Small intestine (tissue), 7 donors: ENCODE measurements at regions not wholly inside any gene's neighbourhood (a gene's known extent, or its start where the extent isn't known, plus 50 kb on each side); places are given as distances from the start of the nearest gene placed in this dataset.
"Not testable (repeated sequence)": the region's sequence is repeated elsewhere in the genome, so short reads cannot be mapped to it uniquely, and the experiment has no call there.

ENCODE experiments used
- DNase-seq, 2 donors: peaks; one replicate each; pipeline versions ENCODE4 v3.0.0 to v3.0.0-alpha.2; 2013
- FAIRE-seq: peaks from 2 replicates; lab custom pipeline; 2012; peaks lifted over from hg19 to GRCh38; lab: Jason Lieb, UNC
- H3K27ac ChIP-seq, 3 donors: one replicate each; pipeline ENCODE4 v1.5.1; 2013; ENCODE audit warnings: low read length in 2 of 3, mild to moderate bottlenecking in 2 of 3, control low read depth in 1 of 3, inconsistent platforms in 1 of 3, low read depth in 1 of 3, moderate library complexity in 1 of 3
- H3K27me3 ChIP-seq, 3 donors: one replicate each; pipeline ENCODE4 v1.6.1; 2013; ENCODE audit warnings: low read length in 3 of 3, inconsistent platforms in 1 of 3; ENCODE audit not compliant: control insufficient read depth in 3 of 3, insufficient read depth in 3 of 3
- H3K36me3 ChIP-seq, 3 donors: one replicate each; pipeline ENCODE4 v1.6.1; 2013; ENCODE audit warnings: low read length in 3 of 3, inconsistent platforms in 1 of 3, low read depth in 1 of 3, mild to moderate bottlenecking in 1 of 3, moderate library complexity in 1 of 3; ENCODE audit not compliant: control insufficient read depth in 3 of 3, insufficient read depth in 2 of 3
- H3K4me1 ChIP-seq, 3 donors: one replicate each; pipeline ENCODE4 v1.6.1; 2013; ENCODE audit warnings: low read length in 2 of 3, inconsistent platforms in 1 of 3, low read depth in 1 of 3, mild to moderate bottlenecking in 1 of 3, moderate library complexity in 1 of 3; ENCODE audit not compliant: control insufficient read depth in 3 of 3, insufficient read depth in 2 of 3
- H3K4me3 ChIP-seq, 3 donors: one replicate each; pipeline ENCODE4 v1.5.1; 2013; ENCODE audit warnings: low read length in 3 of 3, control low read depth in 1 of 3, inconsistent platforms in 1 of 3, low read depth in 1 of 3, mild to moderate bottlenecking in 1 of 3, moderate library complexity in 1 of 3
- H3K9me3 ChIP-seq, 2 donors: one replicate each; pipeline ENCODE4 v1.6.1; 2013; ENCODE audit warnings: low read depth in 1 of 2, low read length in 1 of 2; ENCODE audit not compliant: control insufficient read depth in 2 of 2, insufficient read depth in 1 of 2
- WGBS, 3 donors: extraction: QIAGEN DNeasy Blood & Tissue Kit; methylation state at CpG; one replicate each; pipeline ENCODE4 v1.1.7; 2013; 5-methylcytosine and 5-hydroxymethylcytosine counted together
- donor health status: healthy with polysubstance abuse.
- donor health status: control.
- donor health status: control.
- donor health status: Bipolar disorder and iron deficiency.
- donor health status: healthy.

DNA sequence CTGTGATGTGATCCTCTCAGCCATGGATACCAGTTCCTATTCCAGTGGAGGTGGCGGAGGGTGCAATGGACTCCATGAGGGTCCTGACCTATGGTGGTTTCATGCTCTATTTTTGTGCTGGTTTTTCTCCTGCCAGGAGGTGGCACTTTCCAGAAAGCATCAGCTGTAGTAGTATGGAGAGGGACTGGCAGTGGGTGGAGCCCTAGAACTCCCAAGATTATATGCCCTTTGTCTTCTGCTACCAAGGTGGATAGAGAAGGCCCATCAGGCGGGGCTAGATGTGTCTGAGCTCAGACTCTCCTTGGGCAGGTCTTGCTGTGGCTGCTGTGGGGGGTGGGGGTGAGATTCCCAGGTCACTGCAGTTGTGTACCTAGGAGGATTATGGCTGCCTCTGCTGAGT is 104.5 kb upstream of the S1PR3 start:
- H3K27ac ChIP-seq, H3K4me1 ChIP-seq, H3K4me3 ChIP-seq, H3K36me3 ChIP-seq, H3K27me3 ChIP-seq, H3K9me3 ChIP-seq, FAIRE-seq: not testable (repeated sequence)
- 35 to 51% (median 48%) methylated on average over 2 of the region's 2 CpGs for WGBS, 3 donors
- peak; percentile 26 to 30 for DNase-seq

DNA sequence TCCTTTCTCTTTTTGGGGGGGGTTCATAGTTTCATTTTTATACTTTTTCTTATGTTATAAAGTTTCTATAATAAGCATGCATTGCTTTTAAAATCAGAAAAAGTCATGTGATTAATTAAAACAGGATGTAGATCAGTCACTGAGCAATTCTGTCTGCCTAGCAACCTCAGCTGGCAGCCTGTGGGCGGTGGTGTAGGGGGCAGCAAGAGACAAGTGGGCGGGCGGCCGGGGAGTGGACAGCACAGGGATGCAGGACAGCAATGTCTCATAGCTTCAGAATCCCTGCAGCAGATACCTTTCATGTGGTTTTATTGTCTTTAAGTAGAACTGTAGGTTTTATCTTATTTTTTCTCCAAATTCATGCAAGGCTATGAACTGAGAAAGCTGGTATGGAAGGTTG is 101.9 kb upstream of the S1PR3 start:
- no peaks in the 10 kb centered on the region for H3K27me3 ChIP-seq
- H3K9me3 ChIP-seq: peaks cover 0 to 4% of the 10 kb centered on the region in 2 donors
- FAIRE-seq: no peak
- 87 to 90% (median 89%) methylated on average over 4 of the region's 4 CpGs for WGBS, 3 donors
- no peaks in the 10 kb centered on the region for H3K4me1 ChIP-seq
- no peak overlapping the region for H3K27ac ChIP-seq
- no peaks in the 10 kb centered on the region for H3K36me3 ChIP-seq
- DNase-seq: no peak
- no peak overlapping the region for H3K4me3 ChIP-seq

DNA sequence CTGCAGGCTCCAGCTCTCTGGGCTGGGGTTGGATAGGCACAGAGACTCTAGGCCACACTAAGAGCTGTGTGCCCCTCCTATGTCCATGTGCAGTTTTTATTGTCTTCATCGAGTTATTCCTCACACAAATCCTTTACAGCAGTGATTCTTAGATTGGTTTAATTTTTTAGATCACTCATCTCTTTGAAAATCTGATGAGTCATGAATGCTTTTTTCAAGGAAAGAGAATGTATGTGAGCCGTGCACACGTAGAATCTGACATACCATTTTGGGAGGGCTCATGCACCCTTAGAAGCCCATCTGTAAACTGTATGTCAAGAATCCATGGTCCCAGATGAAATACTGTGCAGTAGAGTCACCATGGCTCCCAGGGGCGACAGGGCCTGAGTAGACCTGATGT is 100.7 kb upstream of the S1PR3 start:
- WGBS, 3 donors: 83 to 93% (median 88%) methylated on average over 4 of the region's 4 CpGs
- no peaks in the 10 kb centered on the region for H3K27me3 ChIP-seq
- H3K9me3 ChIP-seq: peaks cover 0 to 4% of the 10 kb centered on the region in 2 donors
- H3K4me3 ChIP-seq: no peak overlapping the region
- H3K4me1 ChIP-seq: no peaks in the 10 kb centered on the region
- no peaks in the 10 kb centered on the region for H3K36me3 ChIP-seq
- no peak overlapping the region for H3K27ac ChIP-seq
- DNase-seq (no peak), FAIRE-seq (no peak)

DNA sequence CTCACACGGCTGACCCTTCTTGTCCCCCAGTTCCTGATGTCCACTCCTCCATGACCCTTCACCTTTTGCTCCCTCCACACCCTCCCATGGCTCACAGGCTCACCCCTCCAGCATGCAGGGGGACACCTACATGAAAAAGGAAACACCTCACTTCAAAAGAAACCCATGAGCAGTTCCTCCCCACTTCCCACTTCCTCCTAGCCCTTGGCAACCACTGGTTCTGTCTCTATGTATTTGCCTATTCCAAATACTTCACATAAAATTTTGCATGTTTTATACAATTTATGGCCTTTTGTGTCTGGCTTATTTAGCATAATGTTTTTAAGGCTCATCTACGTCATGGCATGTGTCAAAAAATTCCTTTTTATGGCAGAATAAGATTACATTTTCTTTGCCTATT is 100.2 kb upstream of the S1PR3 start:
- no peaks in the 10 kb centered on the region for H3K27me3 ChIP-seq
- H3K4me1 ChIP-seq: no peaks in the 10 kb centered on the region
- 76 to 84% (median 80%) methylated on average over 2 of the region's 2 CpGs for WGBS, 3 donors
- H3K9me3 ChIP-seq: peaks cover 0 to 4% of the 10 kb centered on the region in 2 donors
- no peak overlapping the region for H3K27ac ChIP-seq
- FAIRE-seq: no peak
- no peak overlapping the region for H3K4me3 ChIP-seq
- no peak for DNase-seq
- no peaks in the 10 kb centered on the region for H3K36me3 ChIP-seq

DNA sequence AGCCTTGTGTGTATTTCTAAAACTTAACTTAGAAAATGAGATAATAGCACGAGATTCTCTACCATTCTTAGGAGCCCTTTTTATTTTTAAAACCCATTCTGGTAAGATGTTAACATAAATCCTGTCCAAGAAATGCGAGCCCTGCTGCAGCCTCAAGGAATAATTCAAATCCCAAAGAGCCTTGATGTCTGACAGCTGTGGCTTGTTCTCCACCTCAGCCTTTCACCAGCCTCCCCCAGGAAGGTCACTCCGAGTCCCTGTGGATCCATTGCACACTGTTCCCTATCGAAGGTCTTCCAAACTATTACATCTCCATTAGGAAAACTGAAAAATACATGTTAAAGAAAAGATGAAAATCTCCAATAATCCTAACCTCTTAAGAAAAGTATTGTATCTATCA is 98.5 kb upstream of the S1PR3 start:
- Histone ChIP-seq H3K4me1 (no peaks in the 10 kb centered on the region), H3K9me3 (no peaks in the 10 kb centered on the region), H3K27me3 (no peaks in the 10 kb centered on the region), H3K27ac (no peak overlapping the region), H3K36me3 (no peaks in the 10 kb centered on the region), H3K4me3 (no peak overlapping the region)
- WGBS, 3 donors: 63 to 81% (median 77%) methylated on average over 4 of the region's 4 CpGs
- no peak for FAIRE-seq
- no peak for DNase-seq

DNA sequence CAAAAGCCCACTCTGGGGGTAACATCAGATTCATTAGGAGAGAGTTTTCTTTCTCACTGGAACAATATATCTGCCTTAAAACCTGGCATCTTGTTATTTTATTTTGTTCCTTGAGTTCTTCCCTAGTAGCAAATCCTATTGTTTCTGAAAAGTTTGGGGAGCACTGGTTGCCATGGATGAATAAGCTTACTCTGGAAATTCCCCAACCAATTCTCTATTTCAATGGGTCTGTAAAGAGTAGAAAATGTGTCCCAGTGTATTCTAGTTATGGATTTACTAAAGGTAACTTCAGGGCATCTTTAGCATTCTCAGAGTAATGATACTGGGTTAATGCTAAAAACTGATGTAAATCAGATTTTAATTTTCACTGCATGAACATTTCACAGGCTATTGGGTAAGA is 94.2 kb upstream of the S1PR3 start:
- Histone ChIP-seq H3K27me3 (no peaks in the 10 kb centered on the region), H3K9me3 (no peaks in the 10 kb centered on the region), H3K4me1 (no peaks in the 10 kb centered on the region), H3K27ac (no peak overlapping the region), H3K36me3 (no peaks in the 10 kb centered on the region), H3K4me3 (no peak overlapping the region)
- FAIRE-seq: no peak
- no peak for DNase-seq

DNA sequence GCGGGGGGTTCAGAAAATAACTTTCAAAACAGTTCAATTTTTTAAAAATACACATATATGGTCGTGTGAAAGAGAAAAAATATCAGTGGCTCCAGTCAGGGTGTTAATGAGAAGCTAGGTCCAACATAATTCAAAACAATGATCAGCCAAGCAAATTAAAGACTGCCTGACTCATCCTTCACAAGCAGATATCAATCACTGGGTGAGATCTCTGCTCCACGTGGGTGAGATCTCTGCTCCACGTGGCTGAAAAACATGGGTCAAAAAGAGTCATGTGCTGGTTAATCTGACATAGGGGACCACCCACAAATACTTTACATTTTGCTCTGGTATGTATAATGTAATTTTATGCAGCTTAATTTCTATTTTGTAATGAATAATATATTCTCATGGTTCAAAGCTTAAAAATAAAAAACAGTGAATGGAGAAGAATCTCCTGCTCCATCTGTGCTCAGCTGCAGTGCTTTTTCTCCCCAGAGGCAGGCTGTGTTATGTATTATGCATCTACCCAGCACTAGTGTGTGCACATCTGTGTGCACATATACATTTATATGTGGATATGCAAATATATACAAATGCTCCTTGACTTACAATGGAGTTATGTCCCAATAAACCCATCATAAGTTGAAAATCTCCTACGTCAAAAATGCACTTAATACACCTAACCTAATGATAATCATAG is 93.1 kb upstream of the S1PR3 start:
- WGBS, 3 donors: 40 to 46% (median 45%) methylated on average over 5 of the region's 5 CpGs
- Histone ChIP-seq H3K9me3 (no peaks in the 10 kb centered on the region), H3K27me3 (no peaks in the 10 kb centered on the region), H3K27ac (no peak overlapping the region), H3K36me3 (no peaks in the 10 kb centered on the region), H3K4me3 (no peak overlapping the region), H3K4me1 (no peaks in the 10 kb centered on the region)
- FAIRE-seq (no peak), DNase-seq (no peak)

DNA sequence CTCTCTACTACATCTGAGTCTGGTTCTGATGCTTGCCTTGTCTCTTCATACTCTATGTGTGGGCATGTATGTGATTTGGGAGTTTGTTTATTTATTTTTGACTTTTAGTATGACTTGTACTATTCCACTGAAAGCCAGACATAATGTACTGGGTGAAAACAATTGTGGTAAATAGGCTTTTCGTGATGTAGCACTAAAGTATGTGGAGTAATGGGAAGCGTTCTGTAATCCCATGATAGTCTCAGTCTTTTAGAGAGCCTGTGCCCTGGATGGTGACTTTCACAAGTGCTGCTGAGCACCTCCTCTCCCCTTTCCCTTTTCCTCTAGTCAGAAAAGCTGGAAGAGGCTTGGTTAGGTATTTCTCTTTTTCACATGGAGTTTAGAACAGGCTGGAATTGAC is 85.8 kb upstream of the S1PR3 start:
- FAIRE-seq: no peak
- WGBS, 3 donors: 76 to 88% (median 77%) methylated on average over 2 of the region's 2 CpGs
- Histone ChIP-seq H3K27me3 (peaks cover 0 to 2% (median 0%) of the 10 kb centered on the region in 3 donors), H3K27ac (no peak overlapping the region), H3K4me3 (no peak overlapping the region), H3K36me3 (no peaks in the 10 kb centered on the region), H3K4me1 (no peaks in the 10 kb centered on the region), H3K9me3 (no peaks in the 10 kb centered on the region)
- DNase-seq: no peak

DNA sequence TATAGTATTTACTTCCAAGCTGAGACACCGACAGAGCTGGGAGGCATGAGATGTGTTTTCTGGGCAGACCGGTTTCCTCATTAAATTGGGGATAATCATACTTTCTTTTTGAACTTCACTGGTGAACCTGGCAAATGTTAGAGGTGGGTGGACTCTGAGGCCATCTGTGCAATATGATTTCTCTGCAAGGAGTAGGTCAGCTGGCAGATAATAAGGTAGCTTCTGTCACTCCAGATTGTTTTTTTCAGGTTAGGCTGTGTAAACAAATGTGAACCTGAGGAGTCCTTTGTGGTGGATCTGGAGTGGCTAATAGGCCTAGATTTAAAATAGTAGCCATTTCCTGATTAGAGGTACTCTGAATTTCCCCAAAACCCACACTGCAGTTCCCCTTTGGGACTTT is 75.4 kb upstream of the S1PR3 start:
- Histone ChIP-seq H3K27me3 (peaks cover 0 to 2% (median 0%) of the 10 kb centered on the region in 3 donors), H3K4me3 (no peak overlapping the region), H3K4me1 (no peaks in the 10 kb centered on the region), H3K9me3 (peaks cover 0 to 13% of the 10 kb centered on the region in 2 donors), H3K36me3 (peaks cover 0 to 2% (median 0%) of the 10 kb centered on the region in 3 donors), H3K27ac (no peak overlapping the region)
- FAIRE-seq (no peak), DNase-seq (no peak)
- 60 to 77% (median 63%) methylated on average over 2 of the region's 2 CpGs for WGBS, 3 donors
